GM12892 (cell line): ENCODE measurements at regions not wholly inside any gene's neighbourhood (a gene's known extent, or its start where the extent isn't known, plus 50 kb on each side); places are given as distances from the start of the nearest gene placed in this dataset.

Experiments used
- DNase-seq: peaks from one replicate; pipeline ENCODE4 v3.0.0; 2011; ENCODE audit not compliant: insufficient read length
- FAIRE-seq: peaks from 2 replicates; lab custom pipeline; 2011; peaks lifted over from hg19 to GRCh38; lab: Jason Lieb, UNC
- POLR2A ChIP-seq: IDR thresholded peaks from 2 replicates; pipeline ENCODE4 v1.6.1; 2011; ENCODE audit warnings: low read depth, low read length, control low read depth
- POLR2AphosphoS5 ChIP-seq: IDR thresholded peaks from 2 replicates; pipeline ENCODE4 v1.6.1; 2011; ENCODE audit warnings: low read depth, low read length, control low read depth
- TAF1 ChIP-seq: IDR thresholded peaks from 2 replicates; pipeline ENCODE4 v1.6.1; 2011; ENCODE audit warnings: low read depth, mild to moderate bottlenecking, control low read depth, low read length, borderline replicate concordance

DNA sequence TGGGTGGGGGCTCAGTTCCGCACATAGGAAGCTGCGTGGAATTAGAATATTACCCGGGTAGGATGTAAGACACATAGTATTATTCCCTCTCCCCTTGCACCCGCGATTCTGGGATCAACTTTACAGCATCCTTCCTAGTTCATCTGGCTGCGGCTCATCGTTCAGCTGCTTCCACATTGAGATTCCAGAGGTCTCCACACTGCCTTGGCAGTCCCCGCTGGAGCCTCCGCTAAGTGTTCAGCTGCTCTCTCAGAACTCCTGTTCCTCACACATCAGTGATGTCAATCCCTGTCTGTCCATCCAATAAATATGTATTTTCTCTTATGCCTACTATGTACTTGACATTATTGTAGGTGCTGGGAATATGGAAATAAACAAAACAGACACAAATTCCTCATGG, 135.6 kb upstream of the SYT6 start:
- DNase-seq, result no peak
- TF ChIP-seq TAF1, result no peak
- FAIRE-seq, result no peak

DNA sequence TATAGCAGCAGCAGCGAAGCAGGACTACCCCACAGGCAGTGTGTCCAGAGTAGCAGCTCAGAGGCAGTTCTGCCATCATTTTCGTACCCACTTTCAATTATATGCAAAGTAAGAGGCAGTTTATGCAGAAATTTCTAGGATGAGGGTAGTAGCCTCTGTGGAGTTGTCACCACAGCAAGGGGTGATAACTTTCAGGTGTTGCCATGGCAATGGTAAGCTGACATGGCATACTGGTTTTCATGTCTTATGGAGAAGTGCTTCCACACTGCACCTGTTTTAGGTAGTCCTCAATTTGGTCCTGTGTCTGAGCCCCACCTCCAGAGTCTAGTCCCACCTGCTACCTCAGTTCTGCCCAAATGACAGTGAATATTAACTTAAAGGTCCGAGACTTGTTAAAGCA, 133.3 kb upstream of the SYT6 start:
- TF ChIP-seq POLR2AphosphoS5 (no peak), POLR2A (no peak), TAF1 (no peak)
- DNase-seq, result no peak
- FAIRE-seq, result no peak

DNA sequence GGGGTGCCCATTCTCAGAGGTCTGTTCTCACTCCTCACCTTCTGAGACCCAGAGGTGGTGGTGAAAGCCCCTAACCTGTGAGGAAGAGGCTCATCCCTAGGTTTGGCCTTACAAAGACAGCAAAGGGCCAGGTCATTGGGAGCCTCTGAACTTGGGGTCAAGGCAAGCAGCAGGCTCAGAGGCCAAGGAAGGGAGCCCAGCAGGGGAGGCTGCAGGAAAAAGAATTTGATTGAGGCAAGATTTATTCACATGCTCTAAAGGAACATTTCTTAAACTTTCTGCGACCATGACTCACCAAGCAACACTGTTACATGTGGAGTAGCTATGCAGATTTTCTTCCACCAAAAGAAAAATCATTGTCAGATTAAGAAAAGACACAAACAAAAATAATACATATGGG, 132.5 kb upstream of the SYT6 start:
- no peak for TF ChIP-seq POLR2AphosphoS5
- no peak for TF ChIP-seq TAF1
- TF ChIP-seq POLR2A, result no peak
- DNase-seq (no peak), FAIRE-seq (no peak)

DNA sequence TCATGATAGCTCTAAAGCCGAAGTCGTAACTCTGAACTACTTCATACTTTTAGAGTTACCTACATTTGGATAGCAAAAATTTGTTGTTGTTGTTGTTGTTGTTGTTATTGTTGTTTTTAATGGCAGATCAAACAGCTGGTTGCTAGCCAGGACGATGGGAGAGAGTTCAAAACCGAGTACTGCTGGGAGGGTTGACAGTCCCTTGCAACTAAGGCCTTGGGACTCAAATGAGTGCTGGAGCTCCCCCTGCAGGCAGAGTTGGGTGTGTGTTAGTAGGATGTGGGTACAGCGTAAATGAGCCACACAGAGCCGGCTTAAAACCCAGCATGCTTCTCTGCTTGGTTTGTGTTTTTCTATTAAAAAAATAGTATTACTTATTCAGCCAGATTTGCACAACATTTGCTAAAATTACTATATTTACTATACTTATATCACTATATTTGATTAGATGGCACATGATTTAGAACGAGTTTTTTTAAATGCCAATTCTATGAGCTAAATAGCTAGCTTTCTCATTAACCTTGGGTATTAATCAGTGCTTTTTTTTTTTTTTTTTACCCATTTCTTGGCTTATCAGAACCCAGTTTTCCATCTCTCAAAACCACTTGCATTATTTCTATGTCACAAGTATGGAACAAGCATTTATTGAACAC, 129.2 kb upstream of the SYT6 start:
- no peak for TF ChIP-seq TAF1
- no peak for TF ChIP-seq POLR2A
- no peak for TF ChIP-seq POLR2AphosphoS5
- FAIRE-seq (peak; percentile 94), DNase-seq (peak; percentile 41)

DNA sequence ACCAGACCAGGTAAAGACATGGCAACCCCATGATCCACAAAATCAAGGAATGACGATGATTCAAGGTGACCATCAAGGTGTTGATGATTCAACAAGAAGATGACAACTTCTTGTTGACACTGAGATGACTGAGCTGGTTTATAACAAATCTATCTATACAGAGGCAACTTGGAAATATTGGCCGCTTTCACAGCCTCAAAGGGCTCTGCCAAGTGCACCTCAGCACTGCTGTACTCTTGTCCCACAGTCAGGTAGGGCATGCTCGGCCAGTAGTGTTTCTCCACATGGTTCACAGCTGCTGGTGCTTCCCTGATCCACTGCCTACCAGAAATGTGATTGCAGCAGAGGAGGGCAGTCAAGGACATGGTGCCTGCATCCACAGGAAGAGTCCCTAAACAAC, 125.2 kb upstream of the SYT6 start:
- DNase-seq (no peak), FAIRE-seq (no peak)
- TF ChIP-seq TAF1, result no peak
- no peak for TF ChIP-seq POLR2AphosphoS5
- no peak for TF ChIP-seq POLR2A

DNA sequence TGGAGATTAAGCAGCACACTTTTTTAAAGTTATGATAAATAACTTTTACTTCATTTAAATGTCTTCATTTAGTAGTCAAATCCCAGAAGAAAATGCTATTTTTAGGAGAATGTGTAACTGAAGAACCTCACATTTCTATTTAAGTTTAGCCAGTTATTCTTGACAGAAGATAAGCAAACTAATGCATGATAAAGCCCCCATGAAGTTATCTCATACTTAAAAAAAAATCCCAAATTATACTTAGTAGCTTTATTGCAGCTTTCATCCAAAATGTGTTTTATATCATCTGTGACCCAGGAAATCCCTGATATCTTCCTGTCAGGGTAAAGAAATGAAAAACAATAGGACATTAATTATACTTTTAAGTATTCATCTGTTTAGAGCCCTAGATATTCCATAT, 124.8 kb upstream of the SYT6 start:
- FAIRE-seq (no peak), DNase-seq (no peak)
- TF ChIP-seq POLR2A (no peak), POLR2AphosphoS5 (no peak), TAF1 (no peak)

DNA sequence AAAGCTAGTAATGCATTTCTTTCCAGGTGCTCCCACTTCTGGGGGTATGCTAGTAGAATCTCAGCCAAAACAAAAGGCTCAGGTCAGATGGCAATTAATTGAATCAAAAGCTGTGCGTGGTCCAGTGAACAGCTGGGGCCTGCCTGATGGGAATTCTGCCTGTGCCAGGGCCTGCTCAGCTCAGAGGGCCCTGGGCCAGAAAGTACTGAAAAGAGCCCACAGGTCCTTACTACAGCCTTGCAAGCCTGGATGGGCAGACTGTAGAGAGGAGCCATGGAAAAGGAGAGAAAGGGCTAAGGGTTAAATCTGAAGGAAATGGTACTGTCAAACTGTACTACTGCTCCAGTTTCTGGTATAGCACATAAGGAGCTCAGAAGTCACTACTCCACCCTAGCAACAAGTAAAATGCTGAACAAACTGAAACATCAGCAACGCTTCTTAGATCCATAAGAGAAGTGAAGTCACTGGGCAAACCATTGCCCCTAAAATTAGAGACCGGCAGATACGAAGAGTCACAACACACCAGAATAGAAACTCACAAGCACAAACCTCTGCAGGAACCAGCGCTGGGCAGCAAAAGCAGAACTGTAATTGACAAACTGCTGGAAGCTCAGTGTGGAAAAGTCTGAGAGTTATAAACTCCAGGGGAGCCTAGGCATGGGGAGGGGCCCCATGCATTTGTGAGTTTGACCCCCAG, 121.1 kb upstream of the SYT6 start:
- DNase-seq, result no peak
- no peak for FAIRE-seq
- TF ChIP-seq TAF1, result no peak
- no peak for TF ChIP-seq POLR2A
- no peak for TF ChIP-seq POLR2AphosphoS5

DNA sequence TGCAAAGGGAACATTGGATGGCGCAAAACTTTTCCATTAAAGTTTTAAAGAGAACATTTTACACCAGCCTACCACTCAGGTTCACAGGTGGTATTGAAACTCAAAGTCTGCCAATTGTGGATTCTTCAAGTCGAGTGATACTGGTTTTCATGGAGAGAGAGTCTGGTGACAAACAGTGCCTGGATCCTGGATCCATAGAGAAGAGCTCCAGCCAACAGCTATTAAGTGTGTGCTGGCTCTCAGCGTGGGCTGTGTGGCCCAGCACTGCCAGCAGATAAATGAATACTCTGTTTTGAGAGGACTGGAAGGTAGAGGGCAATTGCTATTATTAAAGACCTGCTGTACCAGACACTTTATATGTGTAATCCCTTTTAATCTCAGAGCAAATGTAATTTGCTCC, 118.9 kb upstream of the SYT6 start:
- TF ChIP-seq POLR2AphosphoS5 (no peak), POLR2A (no peak), TAF1 (no peak)
- FAIRE-seq (no peak), DNase-seq (no peak)

DNA sequence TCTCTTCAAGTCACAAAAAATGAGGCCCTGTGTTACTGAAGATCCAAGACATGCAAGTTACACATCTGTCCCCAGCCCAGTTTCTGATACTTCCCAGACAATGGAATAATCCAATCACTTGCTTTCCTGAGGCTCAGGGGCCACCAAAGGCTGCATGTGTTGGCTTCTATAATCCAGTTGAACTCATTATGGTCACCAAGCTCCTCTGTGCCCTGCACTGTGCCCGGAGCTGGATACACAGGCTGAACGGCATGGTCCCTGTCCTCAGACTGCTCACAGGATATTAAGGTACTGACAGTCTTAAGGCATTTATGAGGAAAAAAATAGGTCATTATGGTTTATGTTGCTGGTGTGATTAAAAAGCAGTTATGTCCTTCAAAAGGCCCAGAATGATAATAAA, 117.0 kb upstream of the SYT6 start:
- DNase-seq (no peak), FAIRE-seq (no peak)
- TF ChIP-seq POLR2A (no peak), TAF1 (no peak), POLR2AphosphoS5 (no peak)

DNA sequence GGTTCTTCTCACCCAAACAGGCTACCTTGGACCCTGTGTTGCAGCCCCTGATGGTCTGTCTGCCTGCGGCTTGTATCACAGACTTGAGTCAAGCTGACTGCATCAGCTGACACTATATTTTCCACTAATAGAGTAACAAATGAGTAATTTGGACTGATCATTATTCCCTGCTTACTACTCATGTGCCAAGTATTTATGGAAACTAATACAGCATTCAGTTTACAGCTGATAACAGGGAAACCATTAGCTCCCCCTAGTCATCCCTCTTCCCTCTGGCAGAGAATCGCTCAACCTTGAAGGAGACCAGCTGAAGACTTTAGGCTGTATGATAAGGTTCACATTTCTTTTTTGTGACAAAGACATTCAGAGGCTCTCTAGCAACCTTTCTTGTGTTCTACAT, 116.6 kb upstream of the SYT6 start:
- FAIRE-seq, result no peak
- TF ChIP-seq TAF1 (no peak), POLR2A (no peak), POLR2AphosphoS5 (no peak)
- no peak for DNase-seq

DNA sequence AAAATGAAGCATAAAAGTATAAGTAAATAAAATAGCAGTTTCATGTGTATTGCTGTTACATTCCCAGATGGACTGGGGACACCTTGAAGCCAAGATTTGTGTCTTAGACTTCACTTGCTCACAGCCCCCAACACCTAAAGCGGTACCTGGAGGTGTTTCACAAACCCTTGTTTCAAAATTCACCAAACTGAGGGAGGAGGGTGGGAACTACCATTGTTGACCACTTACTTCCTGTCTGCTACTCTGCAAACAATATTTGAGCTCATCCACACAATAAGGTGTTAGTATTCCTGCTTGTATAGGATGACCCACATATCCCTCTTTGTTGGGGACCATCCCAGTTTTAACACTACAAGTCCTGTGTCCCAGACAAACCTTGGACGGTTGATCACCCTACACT, 115.9 kb upstream of the SYT6 start:
- no peak for FAIRE-seq
- no peak for TF ChIP-seq POLR2A
- no peak for TF ChIP-seq TAF1

DNA sequence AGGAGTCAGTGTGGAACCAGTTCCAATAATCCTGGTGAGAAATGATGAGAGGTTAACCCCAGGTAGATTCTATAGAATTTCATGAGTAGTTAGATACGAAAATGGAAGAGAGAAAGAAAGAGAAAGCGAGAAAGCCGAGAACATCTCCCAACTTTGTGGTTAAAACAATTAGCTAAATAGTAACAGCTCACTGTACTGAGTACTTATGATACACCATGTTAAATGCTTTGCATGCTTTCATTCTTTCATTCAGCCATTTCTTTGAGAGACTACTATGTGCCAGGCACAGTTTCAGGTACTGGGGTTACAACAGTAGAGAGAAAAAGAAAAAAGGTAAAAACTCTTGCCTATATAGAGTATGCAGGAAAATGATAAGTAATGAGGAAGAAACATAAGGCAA, 109.7 kb upstream of the SYT6 start:
- TF ChIP-seq TAF1, result no peak
- TF ChIP-seq POLR2AphosphoS5, result no peak
- TF ChIP-seq POLR2A, result no peak
- DNase-seq (no peak), FAIRE-seq (no peak)

More for the DNA sequence above, 115.9 kb upstream of the SYT6 start:
- no peak for DNase-seq
